HepG2 (cell line): ENCODE measurements at regions not wholly inside any gene's neighbourhood (a gene's known extent, or its start where the extent isn't known, plus 50 kb on each side); places are given as distances from the start of the nearest gene placed in this dataset.
A peak's percentile ranks its signal among the peaks of the same experiment; 100 is the strongest.

Experiments used
- ATRX ChIP-seq: sonication (generic); formaldehyde crosslinking; IDR thresholded peaks from 2 replicates; pipeline ENCODE4 v1.4.0; 2020; ENCODE audit warnings: missing genetic modification reagents, borderline replicate concordance
- BCL6 ChIP-seq: IDR thresholded peaks from 2 replicates; pipeline ENCODE4 v1.6.1; 2016; ENCODE audit warnings: missing genetic modification reagents, missing compliant biosample characterization
- DDIT3 ChIP-seq: sonication (generic); formaldehyde crosslinking; IDR thresholded peaks from 2 replicates; pipeline ENCODE4 v1.4.0; 2020; ENCODE audit warnings: mild to moderate bottlenecking, missing genetic modification reagents
- ESRRA ChIP-seq: sonication (generic); formaldehyde crosslinking; IDR thresholded peaks from 2 replicates; pipeline ENCODE4 v1.5.1; 2020; ENCODE audit warnings: mild to moderate bottlenecking, low read depth, missing genetic modification reagents
- FOXK1 ChIP-seq: sonication (generic); formaldehyde crosslinking; IDR thresholded peaks from 2 replicates; pipeline ENCODE4 v1.4.0; 2020; ENCODE audit warnings: low read depth, missing genetic modification reagents, borderline replicate concordance
- GTF2F1 ChIP-seq: fragments of 150-350 bp; IDR thresholded peaks from 2 replicates; pipeline ENCODE4 v1.6.1; 2014; ENCODE audit warnings: low read length
- HMGXB4 ChIP-seq, 2 experiments: sonication (generic) in 1 of 2; formaldehyde crosslinking in 1 of 2; IDR thresholded peaks; 2 replicates each; pipeline versions ENCODE4 v1.4.0 to v1.6.1; 2018 to 2020; ENCODE audit warnings: missing genetic modification reagents in 2 of 2, borderline replicate concordance in 1 of 2, low read depth in 1 of 2, mild to moderate bottlenecking in 1 of 2, missing biosample characterization in 1 of 2
- HOMEZ ChIP-seq: IDR thresholded peaks from 2 replicates; pipeline ENCODE4 v1.6.1; 2016; ENCODE audit warnings: low read depth
- JUND ChIP-seq: sonication (generic); formaldehyde crosslinking; IDR thresholded peaks from 2 replicates; pipeline ENCODE4 v1.8.0; 2022; ENCODE audit warnings: mild to moderate bottlenecking, missing genetic modification reagents
- KAT8 ChIP-seq: IDR thresholded peaks from 2 replicates; pipeline ENCODE4 v1.6.1; 2016; ENCODE audit warnings: missing genetic modification reagents, missing compliant biosample characterization
- SALL2 ChIP-seq: sonication (generic); formaldehyde crosslinking; IDR thresholded peaks from 2 replicates; pipeline ENCODE4 v1.8.1; 2023; ENCODE audit warnings: mild to moderate bottlenecking, missing genetic modification reagents, inconsistent platforms
- SIN3B ChIP-seq: fragments of 150-350 bp; IDR thresholded peaks from 2 replicates; pipeline ENCODE4 v1.6.1; 2014; ENCODE audit warnings: low read length
- SIX4 ChIP-seq: sonication (generic); formaldehyde crosslinking; IDR thresholded peaks from 2 replicates; pipeline ENCODE4 v1.4.0; 2020; ENCODE audit warnings: missing genetic modification reagents
- SMAD1 ChIP-seq: sonication (generic); formaldehyde crosslinking; IDR thresholded peaks from 2 replicates; pipeline ENCODE4 v1.4.0; 2020; ENCODE audit warnings: missing genetic modification reagents, low read depth, mild to moderate bottlenecking, borderline replicate concordance
- SMARCC2 ChIP-seq: fragments of 450-650 bp; IDR thresholded peaks from 2 replicates; pipeline ENCODE4 v1.6.1; 2017; ENCODE audit warnings: antibody characterized with exemption, mild to moderate bottlenecking
- SNAPC5 ChIP-seq: sonication (generic); formaldehyde crosslinking; IDR thresholded peaks from 2 replicates; pipeline ENCODE4 v1.8.1; 2023; ENCODE audit warnings: mild to moderate bottlenecking, missing genetic modification reagents, borderline replicate concordance
- TFAP4 ChIP-seq: sonication (generic); IDR thresholded peaks from 2 replicates; pipeline ENCODE4 v1.6.1; 2016; ENCODE audit warnings: low read depth, borderline replicate concordance
- ZBTB37 ChIP-seq: sonication (generic); formaldehyde crosslinking; IDR thresholded peaks from 2 replicates; pipeline ENCODE4 v1.4.0; 2020; ENCODE audit warnings: mild to moderate bottlenecking, missing genetic modification reagents
- ZNF121 ChIP-seq: sonication (generic); formaldehyde crosslinking; IDR thresholded peaks from 2 replicates; pipeline ENCODE4 v1.5.0; 2020; ENCODE audit warnings: mild to moderate bottlenecking, missing genetic modification reagents
- ZNF124 ChIP-seq: sonication (generic); formaldehyde crosslinking; IDR thresholded peaks from 2 replicates; pipeline ENCODE4 v1.4.0; 2020; ENCODE audit warnings: missing genetic modification reagents
- ZNF335 ChIP-seq: sonication (generic); formaldehyde crosslinking; IDR thresholded peaks from 2 replicates; pipeline ENCODE4 v1.4.0; 2020; ENCODE audit warnings: missing genetic modification reagents
- ZNF343 ChIP-seq: sonication (generic); formaldehyde crosslinking; IDR thresholded peaks from 2 replicates; pipeline ENCODE4 v1.4.0; 2020; ENCODE audit warnings: mild to moderate bottlenecking, missing genetic modification reagents
- ZNF354B ChIP-seq: sonication (generic); formaldehyde crosslinking; IDR thresholded peaks from 2 replicates; pipeline ENCODE4 v1.8.0; 2022; ENCODE audit warnings: mild to moderate bottlenecking, missing genetic modification reagents
- ZNF615 ChIP-seq: sonication (generic); formaldehyde crosslinking; IDR thresholded peaks from 2 replicates; pipeline ENCODE4 v1.5.0; 2020; ENCODE audit warnings: mild to moderate bottlenecking, missing genetic modification reagents, borderline replicate concordance
- ZNF670 ChIP-seq: sonication (generic); formaldehyde crosslinking; IDR thresholded peaks from 2 replicates; pipeline ENCODE4 v1.8.0; 2022; ENCODE audit warnings: mild to moderate bottlenecking, missing genetic modification reagents, borderline replicate concordance

- TF ChIP-seq HOMEZ (CRISPR knock-in tag): peak; percentile 69; the same call in 1 of the 2 replicates
- TF ChIP-seq ZNF124 (CRISPR knock-in tag): peak; percentile 92
- TF ChIP-seq ZBTB37 (CRISPR knock-in tag): no peak
- TF ChIP-seq SALL2 (CRISPR knock-in tag): peak; percentile 46; the same call in 1 of the 2 replicates
- TF ChIP-seq KAT8 (CRISPR knock-in tag): peak; percentile 58; the same call in 1 of the 2 replicates
- peak; percentile 89 for TF ChIP-seq ZNF335 (CRISPR knock-in tag)
- 0 out of 2 replicates have a peak, but pooled peaks have one; percentile 37 for TF ChIP-seq SNAPC5 (CRISPR knock-in tag)
- no peak for TF ChIP-seq JUND (CRISPR knock-in tag)
- no peak for TF ChIP-seq ZNF670
- TF ChIP-seq FOXK1 (CRISPR knock-in tag): peak; percentile 65; the same call in 1 of the 2 replicates
- TF ChIP-seq ZNF121: no peak
- TF ChIP-seq ESRRA: no peak
- peak; percentile 84; the same call in 1 of the 2 replicates for TF ChIP-seq SIX4 (CRISPR knock-in tag)
- peak; percentile 59 for TF ChIP-seq BCL6 (CRISPR knock-in tag)
- TF ChIP-seq ZNF615: no peak
- peak in 1 of 2 experiments; percentile 71; a peak in 1 of 4 replicates for TF ChIP-seq HMGXB4 (CRISPR knock-in tag; IDR thresholded peaks at IDR 0.05; ENCODE audit: borderline replicate concordance in 1 of 2, low read depth in 1 of 2)
- no peak for TF ChIP-seq SMARCC2
- no peak for TF ChIP-seq SIN3B
- TF ChIP-seq ZNF354B (CRISPR knock-in tag): no peak
- no peak for TF ChIP-seq GTF2F1
- no peak for TF ChIP-seq DDIT3 (CRISPR knock-in tag)
- no peak for TF ChIP-seq TFAP4
- 0 out of 2 replicates have a peak, but pooled peaks have one; percentile 77 for TF ChIP-seq ZNF343 (CRISPR knock-in tag)
- no peak for TF ChIP-seq SMAD1 (CRISPR knock-in tag)
- no peak for TF ChIP-seq ATRX (CRISPR knock-in tag)
Observed at GRCh38 chr7:32427769-32428291, 62.4 kb downstream of the LSM5 start (continued).
